ENCODE measurements at regions not wholly inside any gene's neighbourhood (a gene's known extent, or its start where the extent isn't known, plus 50 kb on each side); places are given as distances from the start of the nearest gene placed in this dataset.

- H3K4me3 ChIP-seq (ENCODE audit: low read depth in 1 of 2, low read length in 2 of 2) = no peak overlapping the region
- no peaks in the 10 kb centered on the region for H3K4me1 ChIP-seq (ENCODE audit: insufficient read depth, low read length)
- H3K9me3 ChIP-seq (ENCODE audit: low read length) = no peaks in the 10 kb centered on the region
- no peak overlapping the region for H3K9ac ChIP-seq (ENCODE audit: low read length)
- H3K27ac ChIP-seq (ENCODE audit: low read depth, low read length) = no peak overlapping the region
- no peaks in the 10 kb centered on the region for H3K36me3 ChIP-seq (ENCODE audit: insufficient read depth, low read length)
- no peaks in the 10 kb centered on the region for H3K27me3 ChIP-seq (ENCODE audit: control insufficient read depth in 1 of 2, insufficient read depth in 2 of 2, low read length in 2 of 2)
Observed at GRCh38 chr12:102592134-102592533, 111.8 kb upstream of the IGF1 start.

GRCh38 chr12:102573237-102573636, 92.9 kb upstream of the IGF1 start:
- Histone ChIP-seq H3K36me3 (ENCODE audit: insufficient read depth, low read length) (no peaks in the 10 kb centered on the region), H3K9ac (ENCODE audit: low read length) (no peak overlapping the region), H3K4me3 (ENCODE audit: low read depth in 1 of 2, low read length in 2 of 2) (no peak overlapping the region), H3K27me3 (ENCODE audit: control insufficient read depth in 1 of 2, insufficient read depth in 2 of 2, low read length in 2 of 2) (no peaks in the 10 kb centered on the region), H3K9me3 (ENCODE audit: low read length) (no peaks in the 10 kb centered on the region), H3K27ac (ENCODE audit: low read depth, low read length) (no peak overlapping the region), H3K4me1 (ENCODE audit: insufficient read depth, low read length) (no peaks in the 10 kb centered on the region)

GRCh38 chr12:102571889-102572288, 91.5 kb upstream of the IGF1 start:
- Histone ChIP-seq H3K4me3 (ENCODE audit: low read depth in 1 of 2, low read length in 2 of 2) (no peak overlapping the region), H3K9ac (ENCODE audit: low read length) (no peak overlapping the region), H3K36me3 (ENCODE audit: insufficient read depth, low read length) (no peaks in the 10 kb centered on the region), H3K4me1 (ENCODE audit: insufficient read depth, low read length) (no peaks in the 10 kb centered on the region), H3K9me3 (ENCODE audit: low read length) (no peaks in the 10 kb centered on the region), H3K27me3 (ENCODE audit: control insufficient read depth in 1 of 2, insufficient read depth in 2 of 2, low read length in 2 of 2) (no peaks in the 10 kb centered on the region), H3K27ac (ENCODE audit: low read depth, low read length) (no peak overlapping the region)

- no peak overlapping the region for H3K27ac ChIP-seq (ENCODE audit: low read depth, low read length)
- H3K9me3 ChIP-seq (ENCODE audit: low read length) = no peaks in the 10 kb centered on the region
- no peak overlapping the region for H3K9ac ChIP-seq (ENCODE audit: low read length)
- no peaks in the 10 kb centered on the region for H3K4me1 ChIP-seq (ENCODE audit: insufficient read depth, low read length)
- no peak overlapping the region for H3K4me3 ChIP-seq (ENCODE audit: low read depth in 1 of 2, low read length in 2 of 2)
- no peaks in the 10 kb centered on the region for H3K36me3 ChIP-seq (ENCODE audit: insufficient read depth, low read length)
- H3K27me3 ChIP-seq (ENCODE audit: control insufficient read depth in 1 of 2, insufficient read depth in 2 of 2, low read length in 2 of 2) = no peaks in the 10 kb centered on the region
Observed at GRCh38 chr12:102570256-102570655, 89.9 kb upstream of the IGF1 start.

- no peaks in the 10 kb centered on the region for H3K27me3 ChIP-seq (ENCODE audit: control insufficient read depth in 1 of 2, insufficient read depth in 2 of 2, low read length in 2 of 2)
- no peaks in the 10 kb centered on the region for H3K4me1 ChIP-seq (ENCODE audit: insufficient read depth, low read length)
- H3K9me3 ChIP-seq (ENCODE audit: low read length) = no peaks in the 10 kb centered on the region
- H3K36me3 ChIP-seq (ENCODE audit: insufficient read depth, low read length) = no peaks in the 10 kb centered on the region
- H3K9ac ChIP-seq (ENCODE audit: low read length) = no peak overlapping the region
- H3K27ac ChIP-seq (ENCODE audit: low read depth, low read length) = no peak overlapping the region
- no peak overlapping the region for H3K4me3 ChIP-seq (ENCODE audit: low read depth in 1 of 2, low read length in 2 of 2)
Observed at GRCh38 chr12:102569803-102570202, 89.4 kb upstream of the IGF1 start.

GRCh38 chr12:102568276-102568675, 87.9 kb upstream of the IGF1 start:
- H3K4me3 ChIP-seq (ENCODE audit: low read depth in 1 of 2, low read length in 2 of 2) = no peak overlapping the region
- no peaks in the 10 kb centered on the region for H3K36me3 ChIP-seq (ENCODE audit: insufficient read depth, low read length)
- H3K27ac ChIP-seq (ENCODE audit: low read depth, low read length) = no peak overlapping the region
- no peak overlapping the region for H3K9ac ChIP-seq (ENCODE audit: low read length)
- no peaks in the 10 kb centered on the region for H3K9me3 ChIP-seq (ENCODE audit: low read length)
- no peaks in the 10 kb centered on the region for H3K4me1 ChIP-seq (ENCODE audit: insufficient read depth, low read length)
- no peaks in the 10 kb centered on the region for H3K27me3 ChIP-seq (ENCODE audit: control insufficient read depth in 1 of 2, insufficient read depth in 2 of 2, low read length in 2 of 2)

- H3K4me3 ChIP-seq (ENCODE audit: low read depth in 1 of 2, low read length in 2 of 2) = no peak overlapping the region
- H3K9ac ChIP-seq (ENCODE audit: low read length) = no peak overlapping the region
- no peaks in the 10 kb centered on the region for H3K36me3 ChIP-seq (ENCODE audit: insufficient read depth, low read length)
- H3K9me3 ChIP-seq (ENCODE audit: low read length) = no peaks in the 10 kb centered on the region
- H3K4me1 ChIP-seq (ENCODE audit: insufficient read depth, low read length) = no peaks in the 10 kb centered on the region
- H3K27me3 ChIP-seq (ENCODE audit: control insufficient read depth in 1 of 2, insufficient read depth in 2 of 2, low read length in 2 of 2) = no peaks in the 10 kb centered on the region
- H3K27ac ChIP-seq (ENCODE audit: low read depth, low read length) = no peak overlapping the region
Observed at GRCh38 chr12:102567031-102567985, 86.9 kb upstream of the IGF1 start.

- H3K36me3 ChIP-seq (ENCODE audit: insufficient read depth, low read length) = no peaks in the 10 kb centered on the region
- no peak overlapping the region for H3K27ac ChIP-seq (ENCODE audit: low read depth, low read length)
- no peaks in the 10 kb centered on the region for H3K27me3 ChIP-seq (ENCODE audit: control insufficient read depth in 1 of 2, insufficient read depth in 2 of 2, low read length in 2 of 2)
- H3K4me3 ChIP-seq (ENCODE audit: low read depth in 1 of 2, low read length in 2 of 2) = no peak overlapping the region
- no peak overlapping the region for H3K9ac ChIP-seq (ENCODE audit: low read length)
- H3K9me3 ChIP-seq (ENCODE audit: low read length) = no peaks in the 10 kb centered on the region
- H3K4me1 ChIP-seq (ENCODE audit: insufficient read depth, low read length) = no peaks in the 10 kb centered on the region
Observed at GRCh38 chr12:102565555-102565954, 85.2 kb upstream of the IGF1 start.

GRCh38 chr12:102564026-102564425, 83.7 kb upstream of the IGF1 start:
- no peaks in the 10 kb centered on the region for H3K36me3 ChIP-seq (ENCODE audit: insufficient read depth, low read length)
- H3K4me1 ChIP-seq (ENCODE audit: insufficient read depth, low read length) = no peaks in the 10 kb centered on the region
- no peaks in the 10 kb centered on the region for H3K27me3 ChIP-seq (ENCODE audit: control insufficient read depth in 1 of 2, insufficient read depth in 2 of 2, low read length in 2 of 2)
- H3K9ac ChIP-seq (ENCODE audit: low read length) = no peak overlapping the region
- no peaks in the 10 kb centered on the region for H3K9me3 ChIP-seq (ENCODE audit: low read length)
- H3K4me3 ChIP-seq (ENCODE audit: low read depth in 1 of 2, low read length in 2 of 2) = no peak overlapping the region
- H3K27ac ChIP-seq (ENCODE audit: low read depth, low read length) = no peak overlapping the region

GRCh38 chr12:102562836-102563425, 82.6 kb upstream of the IGF1 start:
- no peaks in the 10 kb centered on the region for H3K27me3 ChIP-seq (ENCODE audit: control insufficient read depth in 1 of 2, insufficient read depth in 2 of 2, low read length in 2 of 2)
- no peaks in the 10 kb centered on the region for H3K9me3 ChIP-seq (ENCODE audit: low read length)
- no peak overlapping the region for H3K4me3 ChIP-seq (ENCODE audit: low read depth in 1 of 2, low read length in 2 of 2)
- no peak overlapping the region for H3K9ac ChIP-seq (ENCODE audit: low read length)
- no peaks in the 10 kb centered on the region for H3K4me1 ChIP-seq (ENCODE audit: insufficient read depth, low read length)
- H3K36me3 ChIP-seq (ENCODE audit: insufficient read depth, low read length) = no peaks in the 10 kb centered on the region
- no peak overlapping the region for H3K27ac ChIP-seq (ENCODE audit: low read depth, low read length)

- Histone ChIP-seq H3K27me3 (ENCODE audit: control insufficient read depth in 1 of 2, insufficient read depth in 2 of 2, low read length in 2 of 2) (no peaks in the 10 kb centered on the region), H3K36me3 (ENCODE audit: insufficient read depth, low read length) (no peaks in the 10 kb centered on the region), H3K4me1 (ENCODE audit: insufficient read depth, low read length) (no peaks in the 10 kb centered on the region), H3K4me3 (ENCODE audit: low read depth in 1 of 2, low read length in 2 of 2) (no peak overlapping the region), H3K9me3 (ENCODE audit: low read length) (no peaks in the 10 kb centered on the region), H3K9ac (ENCODE audit: low read length) (no peak overlapping the region), H3K27ac (ENCODE audit: low read depth, low read length) (no peak overlapping the region)
Observed at GRCh38 chr12:102551186-102551585, 70.8 kb upstream of the IGF1 start.

- H3K9me3 ChIP-seq (ENCODE audit: low read length) = no peaks in the 10 kb centered on the region
- no peaks in the 10 kb centered on the region for H3K36me3 ChIP-seq (ENCODE audit: insufficient read depth, low read length)
- no peak overlapping the region for H3K9ac ChIP-seq (ENCODE audit: low read length)
- no peak overlapping the region for H3K27ac ChIP-seq (ENCODE audit: low read depth, low read length)
- H3K27me3 ChIP-seq (ENCODE audit: control insufficient read depth in 1 of 2, insufficient read depth in 2 of 2, low read length in 2 of 2) = no peaks in the 10 kb centered on the region
- no peak overlapping the region for H3K4me3 ChIP-seq (ENCODE audit: low read depth in 1 of 2, low read length in 2 of 2)
- no peaks in the 10 kb centered on the region for H3K4me1 ChIP-seq (ENCODE audit: insufficient read depth, low read length)
Observed at GRCh38 chr12:102549691-102550090, 69.3 kb upstream of the IGF1 start.
